HCT116 (cell line): ENCODE measurements at regions not wholly inside any gene's neighbourhood (a gene's known extent, or its start where the extent isn't known, plus 50 kb on each side); places are given as distances from the start of the nearest gene placed in this dataset.

Source experiments
- ATAC-seq: fragments of 200-7000 bp; cut with Tn5 transposase; 2 replicates; pipeline ENCODE4 v1.9.1; 2020; ENCODE audit warnings: mild to moderate bottlenecking, moderate library complexity
- BruUV-seq: library from RNA; stranded (reverse); fragments of 400-500 nt; replicated peaks from 2 replicates; lab custom pipeline; 2021; lab: Mats Ljungman, UMichigan
- CTCF ChIA-PET: fragments of 300-600 bp; sonication (Branson Sonifier 250); formaldehyde crosslinking; loops from one replicate; lab custom pipeline; 2021; ENCODE audit warnings: antibody characterized with exemption; lab: Charles Lee
- POLR2A ChIA-PET: fragments of 300-600, 350-600 bp; sonication (Branson Sonifier 250); formaldehyde crosslinking; loops from one replicate; lab custom pipeline; 2021; ENCODE audit warnings: antibody characterized with exemption; lab: Charles Lee
- RAD21 ChIA-PET, 2 experiments: fragments of 300-600 bp; sonication (Branson Sonifier 250); formaldehyde crosslinking; loops; one replicate each; lab custom pipeline; 2023; ENCODE audit warnings: low total read pairs in 2 of 2; ENCODE audit not compliant: uncharacterized antibody in 2 of 2, unreplicated experiment in 2 of 2, low non-redundant PET in 1 of 2; lab: Charles Lee
- DNase-seq: peaks from one replicate; pipeline ENCODE4 v3.0.0-alpha.2; 2010; ENCODE audit warnings: low read depth, low spot score
- H2AFZ ChIP-seq: fragments of 200-600 bp; shearing (Covaris generic), sonication (generic); 2 replicates; pipeline ENCODE4 v1.6.1; 2017; ENCODE audit warnings: low read depth, mixed run types, mixed read lengths, antibody characterized with exemption, low read length; ENCODE audit not compliant: poor library complexity, severe bottlenecking
- H3K27ac ChIP-seq: 2 replicates; pipeline ENCODE4 v1.5.1; 2012; ENCODE audit warnings: low read depth, low read length
- H3K27me3 ChIP-seq: fragments of 200-600 bp; sonication (generic); 2 replicates; pipeline ENCODE4 v1.6.1; 2016; ENCODE audit warnings: mixed run types, low read length, mixed read lengths; ENCODE audit not compliant: insufficient read depth
- H3K36me3 ChIP-seq, 2 experiments: fragments of 200-500 bp in 1 of 2; fragments of 200-600 bp in 1 of 2; sonication (Bioruptor generic) in 1 of 2; sonication (generic) in 1 of 2; 2 replicates each; pipeline versions ENCODE4 v1.5.1 to v1.6.1; 2014 to 2016; ENCODE audit warnings: low read length in 2 of 2, inconsistent platforms in 1 of 2, mixed read lengths in 1 of 2, mixed run types in 1 of 2; ENCODE audit not compliant: insufficient read depth in 2 of 2, control insufficient read depth in 1 of 2
- H3K4me1 ChIP-seq, 2 experiments: fragments of 200-600 bp in 1 of 2; sonication (generic) in 1 of 2; 2 replicates each; pipeline versions ENCODE4 v1.5.1 to v1.6.1; 2012 to 2017; ENCODE audit warnings: low read length in 2 of 2, inconsistent platforms in 1 of 2, mild to moderate bottlenecking in 1 of 2, mixed read lengths in 1 of 2, mixed run types in 1 of 2, moderate library complexity in 1 of 2; ENCODE audit not compliant: insufficient read depth in 2 of 2, control insufficient read depth in 1 of 2
- H3K4me2 ChIP-seq: fragments of 200-600 bp; sonication (generic); 2 replicates; pipeline ENCODE4 v1.6.1; 2017; ENCODE audit warnings: mixed run types, low read length, mixed read lengths
- H3K4me3 ChIP-seq, 2 experiments: fragments of 200-600 bp in 1 of 2; sonication (generic) in 1 of 2; replicated peaks in 1 of 2; 2 replicates each; pipeline ENCODE4 v1.5.1; 2011 to 2016; ENCODE audit warnings: low read length in 2 of 2, control low read depth in 1 of 2, low read depth in 1 of 2, mild to moderate bottlenecking in 1 of 2, mixed read lengths in 1 of 2, mixed run types in 1 of 2
- H3K79me2 ChIP-seq: fragments of 200-600 bp; sonication (generic); 2 replicates; pipeline ENCODE4 v1.6.1; 2017; ENCODE audit warnings: mild to moderate bottlenecking, mixed run types, low read length, moderate library complexity, mixed read lengths; ENCODE audit not compliant: insufficient read depth
- H3K9ac ChIP-seq: fragments of 200-600 bp; sonication (generic); 2 replicates; pipeline ENCODE4 v1.6.1; 2016; ENCODE audit warnings: low read length, mixed read lengths
- H3K9me2 ChIP-seq: fragments of 200-600 bp; sonication (generic), shearing (Covaris generic); 2 replicates; pipeline ENCODE4 v1.6.1; 2017; ENCODE audit warnings: mixed run types, mild to moderate bottlenecking, moderate library complexity; ENCODE audit not compliant: insufficient read depth
- H3K9me3 ChIP-seq, 2 experiments: fragments of 200-500 bp in 1 of 2; fragments of 200-600 bp in 1 of 2; sonication (Bioruptor generic) in 1 of 2; sonication (generic) in 1 of 2; 2 replicates each; pipeline ENCODE4 v1.6.1; 2014 to 2017; ENCODE audit warnings: low read length in 2 of 2, mixed read lengths in 2 of 2, inconsistent platforms in 1 of 2, low read depth in 1 of 2, mild to moderate bottlenecking in 1 of 2, mixed run types in 1 of 2, moderate library complexity in 1 of 2; ENCODE audit not compliant: control insufficient read depth in 1 of 2, insufficient read depth in 1 of 2
- H4K20me1 ChIP-seq: fragments of 200-600 bp; sonication (generic), shearing (Covaris generic); 2 replicates; pipeline ENCODE4 v1.6.1; 2017; ENCODE audit warnings: mixed run types, mild to moderate bottlenecking, moderate library complexity; ENCODE audit not compliant: insufficient read depth
- ATF3 ChIP-seq: IDR thresholded peaks from 2 replicates; pipeline ENCODE4 v1.6.1; 2012
- CEBPB ChIP-seq: IDR thresholded peaks from 2 replicates; pipeline ENCODE4 v1.6.1; 2012; ENCODE audit warnings: low read depth
- CTCF ChIP-seq, 3 experiments: fragments of 200-600 bp in 1 of 3; sonication (generic) in 1 of 3; IDR thresholded peaks in 2 of 3; conservative IDR thresholded peaks in 1 of 3; 2 replicates each; pipeline ENCODE4 v1.5.1; 2012 to 2017; ENCODE audit warnings: low read depth in 2 of 3, low read length in 2 of 3, antibody characterized with exemption in 1 of 3, borderline replicate concordance in 1 of 3, control low read depth in 1 of 3, mild to moderate bottlenecking in 1 of 3, mixed read lengths in 1 of 3, mixed run types in 1 of 3, moderate library complexity in 1 of 3; ENCODE audit not compliant: insufficient read depth in 1 of 3
- EGR1 ChIP-seq: IDR thresholded peaks from 2 replicates; pipeline ENCODE4 v1.6.1; 2012; ENCODE audit warnings: low read depth
- ELF1 ChIP-seq: IDR thresholded peaks from 2 replicates; pipeline ENCODE4 v1.6.1; 2012; ENCODE audit warnings: low read depth, borderline replicate concordance
- EZH2 ChIP-seq: fragments of 200-600 bp; sonication (generic); IDR thresholded peaks from 2 replicates; pipeline ENCODE4 v1.6.1; 2017; ENCODE audit warnings: antibody characterized with exemption, mixed run types
- EZH2phosphoT487 ChIP-seq: fragments of 200-600 bp; IDR thresholded peaks from 2 replicates; pipeline ENCODE4 v1.6.1; 2018; ENCODE audit warnings: antibody characterized with exemption, borderline replicate concordance
- JUND ChIP-seq: IDR thresholded peaks from 2 replicates; pipeline ENCODE4 v1.6.1; 2012
- SIN3A ChIP-seq: IDR thresholded peaks from 2 replicates; pipeline ENCODE4 v1.6.1; 2012; ENCODE audit warnings: low read depth
- SRF ChIP-seq: IDR thresholded peaks from 2 replicates; pipeline ENCODE4 v1.6.1; 2012; ENCODE audit warnings: low read depth
- ZFX ChIP-seq: fragments of 450-650 bp; IDR thresholded peaks from 2 replicates; pipeline ENCODE4 v1.6.1; 2017
- intact Hi-C: fragments of 100-400 bp; cut with micrococcal nuclease; formaldehyde crosslinking; loops from 2 replicates; pipeline ENCODE4 v1.10.0; 2022
- TF ChIP-seq, protein P1 (sequence below): IDR thresholded peaks from 2 replicates; pipeline ENCODE4 v1.6.1; 2011; ENCODE audit warnings: mild to moderate bottlenecking, low read length, moderate library complexity; ENCODE audit not compliant: insufficient replicate concordance; ENCODE audit errors: extremely low read depth

- Histone ChIP-seq H4K20me1 (no peaks in the 10 kb centered on the region), H3K27ac (no peak overlapping the region), H3K36me3 (no peaks in the 10 kb centered on the region), H3K4me1 (no peaks in the 10 kb centered on the region), H3K4me3 (no peak overlapping the region), H3K9me2 (no peaks in the 10 kb centered on the region), H2AFZ (no peak overlapping the region), H3K27me3 (0 out of 2 replicates have a peak, but pooled peaks cover 3% of the 10 kb centered on the region), H3K4me2 (no peak overlapping the region), H3K79me2 (no peaks in the 10 kb centered on the region), H3K9me3 (no peaks in the 10 kb centered on the region), H3K9ac (no peak overlapping the region)
- TF ChIP-seq SIN3A (no peak), CEBPB (no peak), EZH2 (no peak), ELF1 (no peak), EGR1 (no peak), JUND (no peak), ZFX (no peak), EZH2phosphoT487 (no peak)
- TF ChIP-seq, protein P1, sequence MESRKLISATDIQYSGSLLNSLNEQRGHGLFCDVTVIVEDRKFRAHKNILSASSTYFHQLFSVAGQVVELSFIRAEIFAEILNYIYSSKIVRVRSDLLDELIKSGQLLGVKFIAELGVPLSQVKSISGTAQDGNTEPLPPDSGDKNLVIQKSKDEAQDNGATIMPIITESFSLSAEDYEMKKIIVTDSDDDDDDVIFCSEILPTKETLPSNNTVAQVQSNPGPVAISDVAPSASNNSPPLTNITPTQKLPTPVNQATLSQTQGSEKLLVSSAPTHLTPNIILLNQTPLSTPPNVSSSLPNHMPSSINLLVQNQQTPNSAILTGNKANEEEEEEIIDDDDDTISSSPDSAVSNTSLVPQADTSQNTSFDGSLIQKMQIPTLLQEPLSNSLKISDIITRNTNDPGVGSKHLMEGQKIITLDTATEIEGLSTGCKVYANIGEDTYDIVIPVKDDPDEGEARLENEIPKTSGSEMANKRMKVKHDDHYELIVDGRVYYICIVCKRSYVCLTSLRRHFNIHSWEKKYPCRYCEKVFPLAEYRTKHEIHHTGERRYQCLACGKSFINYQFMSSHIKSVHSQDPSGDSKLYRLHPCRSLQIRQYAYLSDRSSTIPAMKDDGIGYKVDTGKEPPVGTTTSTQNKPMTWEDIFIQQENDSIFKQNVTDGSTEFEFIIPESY = no peak
- RAD21 ChIA-PET = no interaction called here
- POLR2A ChIA-PET = no interaction called here
- CTCF ChIA-PET = no interaction called here
- DNase-seq (no peak), ATAC-seq (no peak)
- intact Hi-C loops = no loop called here
- BruUV-seq = no TSS peak
Observed at GRCh38 chr3:118000219-118000618, 1034.4 kb downstream of the IGSF11 start.

GRCh38 chr3:118001380-118001779 lies 1033.3 kb downstream of the IGSF11 start:
- no peak overlapping the region for H3K27ac ChIP-seq
- H3K4me3 ChIP-seq = no peak overlapping the region
- H3K9me2 ChIP-seq = no peaks in the 10 kb centered on the region
- H4K20me1 ChIP-seq = no peaks in the 10 kb centered on the region
- intact Hi-C loops = no loop called here
- no peak overlapping the region for H3K9ac ChIP-seq
- no peaks in the 10 kb centered on the region for H3K4me1 ChIP-seq
- ATAC-seq = no peak
- H3K36me3 ChIP-seq = no peaks in the 10 kb centered on the region
- no peak overlapping the region for H2AFZ ChIP-seq
- no peak for DNase-seq
- TF ChIP-seq CTCF (IDR thresholded peaks at IDR 0.05 in 2 of 3, conservative IDR thresholded peaks at IDR 0.05 in 1 of 3; ENCODE audit: borderline replicate concordance in 1 of 3, insufficient read depth in 1 of 3, low read depth in 2 of 3, low read length in 2 of 3) (no peak), ATF3 (no peak), SRF (no peak), EZH2 (no peak)
- RAD21 ChIA-PET = no interaction called here
- no peak overlapping the region for H3K4me2 ChIP-seq
- POLR2A ChIA-PET = interaction anchor here (1.1 kb wide), 1 partner anchor 9 kb away, joined by 3 read pairs; no protein-coding TSS in a partner anchor
- CTCF ChIA-PET = no interaction called here
- no TSS peak for BruUV-seq
- no peaks in the 10 kb centered on the region for H3K79me2 ChIP-seq
- H3K27me3 ChIP-seq = 0 out of 2 replicates have a peak, but pooled peaks cover 3% of the 10 kb centered on the region
- no peaks in the 10 kb centered on the region for H3K9me3 ChIP-seq
